Osteoblast (primary cell): ENCODE measurements at regions not wholly inside any gene's neighbourhood (a gene's known extent, or its start where the extent isn't known, plus 50 kb on each side); places are given as distances from the start of the nearest gene placed in this dataset.

ENCODE experiments used
- DNase-seq: peaks from one replicate; pipeline ENCODE4 v3.0.0; 2011; ENCODE audit warnings: low spot score, mixed read lengths; ENCODE audit not compliant: insufficient read length; ENCODE audit errors: missing footprints
- H2AFZ ChIP-seq: 2 replicates; pipeline ENCODE4 v1.6.0; 2011; ENCODE audit warnings: mild to moderate bottlenecking, low read length
- H3K27ac ChIP-seq: 2 replicates; pipeline ENCODE4 v1.5.1; 2011; ENCODE audit warnings: mild to moderate bottlenecking, low read depth, low read length, moderate library complexity
- H3K27me3 ChIP-seq: 2 replicates; pipeline ENCODE4 v1.6.0; 2012; ENCODE audit warnings: mild to moderate bottlenecking, control low read depth, inconsistent platforms, low read length, moderate library complexity; ENCODE audit not compliant: insufficient read depth
- H3K36me3 ChIP-seq: 2 replicates; pipeline ENCODE4 v1.5.1; 2011; ENCODE audit warnings: mild to moderate bottlenecking, low read length, control low read depth, moderate library complexity; ENCODE audit not compliant: insufficient read depth
- H3K4me1 ChIP-seq: 2 replicates; pipeline ENCODE4 v1.5.1; 2011; ENCODE audit warnings: mild to moderate bottlenecking, low read length, control low read depth, moderate library complexity; ENCODE audit not compliant: insufficient read depth
- H3K4me2 ChIP-seq: 2 replicates; pipeline ENCODE4 v1.6.0; 2011; ENCODE audit warnings: mild to moderate bottlenecking, low read length; ENCODE audit not compliant: insufficient read depth
- H3K4me3 ChIP-seq: fragments of 200-600 bp; sonication (generic); 3 replicates; pipeline ENCODE4 v1.5.1; 2012; ENCODE audit warnings: mild to moderate bottlenecking, low read length, inconsistent platforms; ENCODE audit not compliant: insufficient read depth
- H3K79me2 ChIP-seq: 2 replicates; pipeline ENCODE4 v1.6.0; 2012; ENCODE audit warnings: mild to moderate bottlenecking, low read length, control low read depth, inconsistent platforms; ENCODE audit not compliant: insufficient read depth
- H3K9me3 ChIP-seq: 2 replicates; pipeline ENCODE4 v1.5.1; 2011; ENCODE audit warnings: low read depth, low read length, control low read depth
- H4K20me1 ChIP-seq: 2 replicates; pipeline ENCODE4 v1.6.0; 2012; ENCODE audit warnings: mild to moderate bottlenecking, low read length, control low read depth; ENCODE audit not compliant: insufficient read depth
- CTCF ChIP-seq: IDR thresholded peaks from 2 replicates; pipeline ENCODE4 v1.5.1; 2011; ENCODE audit warnings: mild to moderate bottlenecking, low read depth, low read length, moderate library complexity; ENCODE audit errors: extremely low read depth

GRCh38 chr6:112761740-112762139 lies 414.6 kb downstream of the RFPL4B start:
- Histone ChIP-seq H3K27me3 (no peaks in the 10 kb centered on the region), H3K79me2 (no peaks in the 10 kb centered on the region), H4K20me1 (no peaks in the 10 kb centered on the region), H3K27ac (no peak overlapping the region), H3K4me3 (no peak overlapping the region), H3K36me3 (no peaks in the 10 kb centered on the region), H3K4me2 (no peak overlapping the region), H3K9me3 (no peaks in the 10 kb centered on the region), H3K4me1 (no peaks in the 10 kb centered on the region), H2AFZ (no peak overlapping the region)
- TF ChIP-seq CTCF = no peak
- no peak for DNase-seq

GRCh38 chr6:112764377-112764776 lies 417.2 kb downstream of the RFPL4B start:
- Histone ChIP-seq H2AFZ (no peak overlapping the region), H3K27ac (no peak overlapping the region), H3K4me2 (no peak overlapping the region), H3K4me3 (no peak overlapping the region), H4K20me1 (no peaks in the 10 kb centered on the region), H3K79me2 (no peaks in the 10 kb centered on the region), H3K4me1 (no peaks in the 10 kb centered on the region), H3K27me3 (no peaks in the 10 kb centered on the region), H3K9me3 (peaks cover 2% of the 10 kb centered on the region), H3K36me3 (no peaks in the 10 kb centered on the region)
- no peak for TF ChIP-seq CTCF
- DNase-seq = no peak

- peaks cover 8% of the 10 kb centered on the region for H3K4me1 ChIP-seq
- no peak overlapping the region for H3K4me3 ChIP-seq
- no peaks in the 10 kb centered on the region for H3K36me3 ChIP-seq
- DNase-seq = no peak
- H3K9me3 ChIP-seq = peaks cover 2% of the 10 kb centered on the region
- H2AFZ ChIP-seq = peak overlapping the region; percentile 12
- no peak overlapping the region for H3K27ac ChIP-seq
- no peaks in the 10 kb centered on the region for H3K27me3 ChIP-seq
- no peaks in the 10 kb centered on the region for H3K79me2 ChIP-seq
- no peak overlapping the region for H3K4me2 ChIP-seq
- H4K20me1 ChIP-seq = no peaks in the 10 kb centered on the region
- TF ChIP-seq CTCF = no peak
These were observed 423.2 kb downstream of the RFPL4B start for GRCh38 chr6:112770308-112770707.

- TF ChIP-seq CTCF = no peak
- Histone ChIP-seq H3K27me3 (no peaks in the 10 kb centered on the region), H2AFZ (peak overlapping the region; percentile 35), H3K4me1 (peaks cover 8% of the 10 kb centered on the region), H3K36me3 (no peaks in the 10 kb centered on the region), H4K20me1 (no peaks in the 10 kb centered on the region), H3K4me3 (no peak overlapping the region), H3K27ac (no peak overlapping the region), H3K4me2 (no peak overlapping the region), H3K9me3 (no peaks in the 10 kb centered on the region), H3K79me2 (no peaks in the 10 kb centered on the region)
- no peak for DNase-seq
These were observed 426.1 kb downstream of the RFPL4B start for GRCh38 chr6:112773187-112773586.
